DOHH2 (cell line): ENCODE measurements at regions not wholly inside any gene's neighbourhood (a gene's known extent, or its start where the extent isn't known, plus 50 kb on each side); places are given as distances from the start of the nearest gene placed in this dataset.

Experiments
- CTCF ChIP-seq: fragments of 200-600 bp; sonication (generic); IDR thresholded peaks from one replicate; pipeline ENCODE4 v1.5.1; 2014; ENCODE audit warnings: antibody characterized with exemption, mild to moderate bottlenecking, low read depth, low read length; ENCODE audit not compliant: poor library complexity, severe bottlenecking
- EZH2phosphoT487 ChIP-seq: fragments of 200-600 bp; sonication (generic); IDR thresholded peaks from 2 replicates; pipeline ENCODE4 v1.6.1; 2017; ENCODE audit warnings: borderline replicate concordance, mild to moderate bottlenecking, antibody characterized with exemption, low read length, moderate library complexity, mixed read lengths

DNA sequence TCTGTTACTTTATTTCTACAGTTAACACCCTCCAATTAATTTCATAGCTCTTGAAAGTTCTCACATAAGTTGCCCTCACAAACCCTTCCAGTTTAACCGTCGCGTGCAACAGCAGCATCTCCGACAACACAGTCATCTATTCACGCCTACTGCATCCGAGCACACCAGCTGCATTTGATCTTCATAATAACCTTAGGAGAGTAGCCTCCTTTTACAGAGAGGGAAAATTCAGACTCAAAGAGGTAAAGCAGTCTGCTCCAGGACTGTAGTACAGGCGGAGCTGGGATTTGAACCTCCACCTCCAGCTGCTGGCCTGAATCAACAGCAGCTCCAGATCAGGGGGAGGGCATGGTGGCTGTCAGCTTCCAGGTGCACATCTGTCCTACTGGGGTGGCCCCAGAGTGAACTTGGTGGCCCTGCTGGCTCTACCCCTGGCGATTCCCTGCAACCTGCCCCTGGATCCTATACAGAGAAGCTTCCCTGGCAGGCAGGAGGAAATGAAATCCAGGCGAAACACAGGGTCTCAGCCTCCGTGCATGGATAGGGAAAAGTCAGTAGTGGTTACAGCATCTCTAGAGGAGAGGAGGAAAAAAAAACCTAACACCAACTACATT, 71.6 kb upstream of the UNC5A start:
- no peak for TF ChIP-seq CTCF
- no peak for TF ChIP-seq EZH2phosphoT487
